Cardiac muscle cell (in vitro differentiated cells and primary cell): ENCODE measurements at regions not wholly inside any gene's neighbourhood (a gene's known extent, or its start where the extent isn't known, plus 50 kb on each side); places are given as distances from the start of the nearest gene placed in this dataset.

Experiments
- DNase-seq, 2 donors: peaks; one replicate each; pipeline versions ENCODE4 v3.0.0 to v3.0.0-alpha.2; 2010 to 2017; ENCODE audit warnings: low read depth in 1 of 2, low spot score in 1 of 2
- H3K27ac ChIP-seq: fragments of 200-600 bp; sonication (generic); 2 replicates; pipeline ENCODE4 v1.5.1; 2016
- H3K27me3 ChIP-seq: fragments of 200-600 bp; sonication (generic); 2 replicates; pipeline ENCODE4 v1.6.0; 2016; ENCODE audit warnings: control low read depth
- H3K36me3 ChIP-seq: fragments of 200-600 bp; sonication (generic); 2 replicates; pipeline ENCODE4 v1.5.1; 2016; ENCODE audit warnings: control low read depth
- H3K4me1 ChIP-seq: fragments of 200-600 bp; sonication (generic); 2 replicates; pipeline ENCODE4 v1.8.1; 2017; ENCODE audit warnings: low read depth, mild to moderate bottlenecking, mixed run types
- H3K4me3 ChIP-seq: fragments of 200-600 bp; sonication (generic); 2 replicates; pipeline ENCODE4 v1.5.1; 2016; ENCODE audit warnings: mild to moderate bottlenecking
- H3K9me3 ChIP-seq: fragments of 200-600 bp; sonication (generic); 2 replicates; pipeline ENCODE4 v1.5.1; 2017; ENCODE audit warnings: low read depth, mild to moderate bottlenecking, control low read depth
- TF ChIP-seq, protein P1 (sequence below): IDR thresholded peaks from 2 replicates; pipeline ENCODE4 v1.5.1; 2012; ENCODE audit warnings: low read depth, mild to moderate bottlenecking, low read length

DNA sequence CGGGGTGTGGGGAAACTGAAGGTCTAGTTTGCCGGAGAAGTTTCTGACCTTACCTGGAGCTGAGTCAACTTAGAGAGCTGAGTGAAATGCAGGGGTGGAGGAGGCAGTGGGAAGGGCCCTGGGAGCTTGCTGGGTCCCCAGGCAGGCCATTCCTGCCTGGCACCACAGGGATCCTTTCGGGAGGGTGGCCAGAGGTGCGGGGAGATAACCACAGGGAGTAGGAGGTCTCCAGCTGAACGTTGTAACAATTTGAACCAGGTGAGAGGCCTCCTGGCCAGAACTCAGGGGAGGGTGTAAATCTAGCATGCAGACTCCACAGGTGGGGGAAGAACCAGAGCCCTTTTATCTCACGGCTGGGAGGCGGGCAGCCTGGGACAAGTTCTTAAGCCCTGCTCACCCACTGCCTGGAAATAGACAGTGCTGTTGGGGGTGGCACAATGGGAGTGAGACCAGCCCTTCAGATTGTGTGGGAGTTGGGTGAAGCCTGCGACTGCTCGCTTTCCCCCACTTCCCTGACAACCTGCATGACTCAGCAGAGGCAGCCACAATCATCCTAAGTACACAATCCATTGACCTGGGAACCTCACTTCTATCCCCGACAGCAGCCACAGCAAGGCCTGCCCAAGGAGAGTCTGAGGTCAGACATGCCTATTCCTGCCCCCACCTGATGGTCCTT lies 247.4 kb downstream of the ADGRA3 start:
- TF ChIP-seq, protein P1, sequence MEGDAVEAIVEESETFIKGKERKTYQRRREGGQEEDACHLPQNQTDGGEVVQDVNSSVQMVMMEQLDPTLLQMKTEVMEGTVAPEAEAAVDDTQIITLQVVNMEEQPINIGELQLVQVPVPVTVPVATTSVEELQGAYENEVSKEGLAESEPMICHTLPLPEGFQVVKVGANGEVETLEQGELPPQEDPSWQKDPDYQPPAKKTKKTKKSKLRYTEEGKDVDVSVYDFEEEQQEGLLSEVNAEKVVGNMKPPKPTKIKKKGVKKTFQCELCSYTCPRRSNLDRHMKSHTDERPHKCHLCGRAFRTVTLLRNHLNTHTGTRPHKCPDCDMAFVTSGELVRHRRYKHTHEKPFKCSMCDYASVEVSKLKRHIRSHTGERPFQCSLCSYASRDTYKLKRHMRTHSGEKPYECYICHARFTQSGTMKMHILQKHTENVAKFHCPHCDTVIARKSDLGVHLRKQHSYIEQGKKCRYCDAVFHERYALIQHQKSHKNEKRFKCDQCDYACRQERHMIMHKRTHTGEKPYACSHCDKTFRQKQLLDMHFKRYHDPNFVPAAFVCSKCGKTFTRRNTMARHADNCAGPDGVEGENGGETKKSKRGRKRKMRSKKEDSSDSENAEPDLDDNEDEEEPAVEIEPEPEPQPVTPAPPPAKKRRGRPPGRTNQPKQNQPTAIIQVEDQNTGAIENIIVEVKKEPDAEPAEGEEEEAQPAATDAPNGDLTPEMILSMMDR: no peak
- no peaks in the 10 kb centered on the region for H3K27me3 ChIP-seq

DNA sequence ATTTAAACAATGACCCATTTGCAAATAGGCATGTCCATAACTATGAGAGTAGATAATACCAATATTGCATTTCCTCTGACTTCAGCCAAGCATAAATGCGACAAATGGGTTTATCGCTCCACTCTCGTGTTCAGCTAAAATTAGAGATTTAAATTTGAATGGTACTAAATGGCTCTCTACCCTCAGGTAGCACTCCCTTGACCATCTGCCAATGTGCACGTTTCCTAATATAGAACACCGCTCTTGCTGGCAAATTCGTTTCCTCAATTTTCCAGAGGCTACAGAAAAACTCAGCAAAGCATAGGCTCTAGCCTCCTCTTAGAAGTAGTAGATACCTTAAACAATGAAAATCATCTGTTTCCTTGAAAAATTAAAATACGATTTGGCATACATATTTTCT lies 251.6 kb downstream of the ADGRA3 start:
- Histone ChIP-seq H3K27me3 (no peaks in the 10 kb centered on the region), H3K4me1 (no peaks in the 10 kb centered on the region), H3K4me3 (no peak overlapping the region), H3K9me3 (no peaks in the 10 kb centered on the region), H3K36me3 (no peaks in the 10 kb centered on the region), H3K27ac (no peak overlapping the region)
- no peak for DNase-seq
- TF ChIP-seq, protein P1: no peak

More for the DNA sequence above, 247.4 kb downstream of the ADGRA3 start:
- H3K4me3 ChIP-seq: no peak overlapping the region
- H3K4me1 ChIP-seq: no peaks in the 10 kb centered on the region
- H3K9me3 ChIP-seq: no peaks in the 10 kb centered on the region
- no peak for DNase-seq
- H3K27ac ChIP-seq: no peak overlapping the region
- H3K36me3 ChIP-seq: no peaks in the 10 kb centered on the region

DNA sequence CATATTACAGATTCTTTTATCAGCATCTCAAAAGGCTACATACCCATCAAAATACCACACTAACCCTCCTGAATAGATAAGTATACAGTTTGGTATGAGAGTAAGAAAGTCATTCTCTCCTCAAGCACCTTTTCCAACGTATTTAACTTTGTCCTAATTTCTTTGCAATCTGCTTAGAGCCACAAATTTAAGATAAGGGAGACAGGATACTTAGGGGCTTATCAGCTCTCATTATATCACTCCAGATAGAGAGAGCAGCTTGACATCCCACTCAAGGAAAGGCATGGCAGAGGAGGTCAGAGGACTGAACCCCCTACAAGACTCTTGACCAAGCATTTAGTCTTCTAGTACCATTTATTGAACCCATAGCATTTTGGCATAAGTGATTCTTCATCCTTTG lies 262.4 kb downstream of the ADGRA3 start:
- Histone ChIP-seq H3K27ac (peak overlapping the region; percentile 9), H3K4me1 (peaks cover 18% of the 10 kb centered on the region), H3K27me3 (no peaks in the 10 kb centered on the region), H3K36me3 (no peaks in the 10 kb centered on the region), H3K9me3 (no peaks in the 10 kb centered on the region), H3K4me3 (no peak overlapping the region)
- TF ChIP-seq, protein P1: no peak
- DNase-seq: no peak

DNA sequence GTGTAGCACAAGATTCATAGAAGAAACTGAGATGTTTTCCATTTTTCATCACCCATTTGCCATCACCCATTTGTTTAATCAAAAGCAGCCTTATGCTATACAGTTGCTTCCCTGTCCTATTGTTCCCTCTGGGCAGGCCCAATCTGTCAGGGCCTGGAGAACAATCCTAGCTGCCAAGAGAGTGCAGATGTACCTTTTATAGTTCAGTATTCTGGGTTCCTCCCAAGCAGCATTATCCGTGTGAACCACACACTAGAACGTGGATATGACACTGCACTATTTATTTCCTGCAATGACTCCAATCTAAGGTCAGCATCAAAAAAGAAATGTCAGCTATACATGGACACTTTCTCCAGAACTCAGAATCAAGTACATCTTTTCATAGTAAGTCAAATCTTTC lies 269.0 kb downstream of the ADGRA3 start:
- no peak for DNase-seq
- H3K36me3 ChIP-seq: no peaks in the 10 kb centered on the region
- TF ChIP-seq, protein P1: no peak
- H3K4me1 ChIP-seq: no peaks in the 10 kb centered on the region
- no peaks in the 10 kb centered on the region for H3K27me3 ChIP-seq
- no peaks in the 10 kb centered on the region for H3K9me3 ChIP-seq
- H3K4me3 ChIP-seq: no peak overlapping the region
- no peak overlapping the region for H3K27ac ChIP-seq

DNA sequence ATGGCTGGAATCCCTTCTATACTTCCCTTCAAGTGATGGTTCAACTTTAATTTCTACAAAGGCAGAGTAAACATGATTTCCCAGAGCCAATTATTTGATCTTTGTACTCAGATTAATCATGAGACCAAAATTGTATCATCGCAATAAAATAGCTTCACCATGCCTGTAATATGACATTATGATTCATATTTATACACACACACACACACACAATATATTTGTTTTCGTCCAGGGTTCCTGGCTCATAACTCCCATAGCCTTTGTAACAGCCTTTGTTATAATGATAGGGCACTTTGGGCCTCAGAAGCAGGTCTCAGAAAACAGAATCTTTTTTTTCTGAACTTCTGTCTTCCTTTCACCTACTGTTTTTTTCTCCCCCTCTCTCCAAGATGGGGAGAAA lies 270.6 kb downstream of the ADGRA3 start:
- Histone ChIP-seq H3K27me3 (no peaks in the 10 kb centered on the region), H3K27ac (no peak overlapping the region), H3K4me1 (no peaks in the 10 kb centered on the region), H3K4me3 (no peak overlapping the region), H3K9me3 (no peaks in the 10 kb centered on the region), H3K36me3 (no peaks in the 10 kb centered on the region)
- TF ChIP-seq, protein P1: no peak
- no peak for DNase-seq
